NOMO-1 treated with dmso at 0.1 percent for 144 hours (cell line): ENCODE measurements at regions not wholly inside any gene's neighbourhood (a gene's known extent, or its start where the extent isn't known, plus 50 kb on each side); places are given as distances from the start of the nearest gene placed in this dataset.
"Not testable (repeated sequence)": the region's sequence is repeated elsewhere in the genome, so short reads cannot be mapped to it uniquely, and the experiment has no call there.

Source experiments
- DNase-seq: peaks from one replicate; lab custom pipeline; 2025; ENCODE audit not compliant: unreplicated experiment; lab: John Stamatoyannopoulos, UW

DNA sequence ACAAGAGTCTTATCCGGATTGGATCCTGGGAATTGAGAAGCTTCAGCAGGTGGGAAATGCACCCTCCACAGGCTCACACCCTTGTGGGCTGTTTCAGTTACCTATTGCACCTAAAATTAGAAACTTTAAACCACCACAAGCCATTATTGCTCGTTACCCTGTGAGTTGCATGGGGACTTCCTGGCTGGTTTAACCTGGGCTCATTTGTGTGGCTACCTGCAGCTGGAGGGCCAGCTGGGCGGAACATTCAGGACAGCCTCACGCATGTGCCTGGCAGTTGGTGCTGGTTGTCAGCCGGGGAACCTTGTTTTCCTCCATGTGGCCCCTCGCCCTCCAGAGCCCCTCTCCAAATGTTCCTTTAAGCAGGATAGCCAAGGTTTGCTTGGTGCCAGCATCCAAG is 118.5 kb upstream of the DEFB108B start:
- not testable (repeated sequence) for DNase-seq

DNA sequence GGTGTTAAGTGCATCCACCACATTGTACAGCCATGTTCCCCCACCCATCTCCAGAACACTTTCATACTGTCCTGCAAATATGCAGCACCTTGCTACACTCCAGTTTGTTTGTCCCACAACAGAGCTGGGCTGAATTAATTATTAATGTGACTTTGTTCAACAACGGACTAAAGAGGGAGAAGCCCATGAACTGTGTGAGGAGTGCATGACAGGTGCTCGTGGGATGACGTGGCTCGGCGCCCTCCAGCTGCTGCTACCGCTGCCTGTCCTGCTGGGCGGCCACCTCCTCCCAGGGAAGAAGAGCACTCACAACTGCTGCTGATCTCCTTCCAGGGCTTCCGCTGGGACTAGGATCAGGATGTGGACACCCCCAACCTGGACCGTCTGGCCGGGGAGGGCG is 111.2 kb upstream of the DEFB108B start:
- DNase-seq: not testable (repeated sequence)

DNA sequence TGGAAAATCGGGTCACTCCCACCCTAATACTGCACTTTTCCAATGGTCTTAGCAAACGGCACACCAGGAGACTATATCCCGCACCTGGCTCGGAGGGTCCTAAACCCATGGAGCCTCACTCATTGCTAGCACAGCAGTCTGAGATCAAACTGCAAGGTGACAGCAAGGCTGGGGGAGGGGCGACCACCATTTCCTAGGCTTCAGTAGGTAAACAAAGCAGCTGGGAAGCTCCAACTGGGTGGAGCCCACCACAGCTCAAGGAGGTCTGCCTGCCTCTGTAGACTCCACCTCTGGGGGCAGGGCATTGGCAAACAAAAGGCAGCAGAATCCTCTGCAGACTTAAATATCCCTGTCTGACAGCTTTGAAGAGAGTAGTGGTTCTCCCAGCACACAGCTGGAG is 109.0 kb upstream of the DEFB108B start:
- DNase-seq: not testable (repeated sequence)

DNA sequence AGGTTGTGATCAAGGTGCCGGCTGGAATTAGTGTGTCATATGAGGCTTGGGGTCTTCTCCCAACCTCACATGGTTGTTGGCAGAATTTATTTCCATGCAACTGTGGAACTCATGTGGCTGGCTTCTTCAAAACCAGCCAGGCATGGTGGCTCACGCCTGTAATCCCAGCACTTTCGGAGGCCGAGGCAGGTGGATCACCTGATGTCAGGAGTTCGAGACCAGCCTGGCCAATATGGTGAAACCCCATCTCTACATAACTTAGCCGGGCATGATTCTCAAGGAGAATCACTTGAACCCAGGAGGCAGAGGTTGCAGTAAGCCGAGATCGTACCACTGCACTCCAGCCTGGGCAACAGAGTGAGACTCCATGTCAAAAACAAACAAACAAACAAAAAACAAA is 102.3 kb upstream of the DEFB108B start:
- DNase-seq: not testable (repeated sequence)

DNA sequence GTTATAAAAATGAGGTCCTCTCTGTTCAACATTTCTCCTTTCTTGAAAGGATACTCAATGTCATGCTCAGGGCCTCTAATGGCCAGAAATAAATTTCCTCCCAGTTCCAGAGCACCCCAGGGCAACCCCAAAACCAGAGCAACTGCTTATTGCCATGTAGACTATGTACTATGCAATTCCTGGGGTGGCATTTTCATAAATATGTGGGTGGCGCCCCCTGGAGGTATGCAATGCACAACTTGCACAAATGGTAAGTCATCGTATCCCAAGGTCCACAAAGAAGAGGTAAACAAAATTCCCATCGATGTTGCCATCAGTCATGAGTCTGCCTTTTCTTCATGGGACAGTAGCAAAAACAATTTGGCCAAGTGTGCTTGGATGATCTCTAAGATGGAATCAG is 98.6 kb upstream of the DEFB108B start:
- not testable (repeated sequence) for DNase-seq

DNA sequence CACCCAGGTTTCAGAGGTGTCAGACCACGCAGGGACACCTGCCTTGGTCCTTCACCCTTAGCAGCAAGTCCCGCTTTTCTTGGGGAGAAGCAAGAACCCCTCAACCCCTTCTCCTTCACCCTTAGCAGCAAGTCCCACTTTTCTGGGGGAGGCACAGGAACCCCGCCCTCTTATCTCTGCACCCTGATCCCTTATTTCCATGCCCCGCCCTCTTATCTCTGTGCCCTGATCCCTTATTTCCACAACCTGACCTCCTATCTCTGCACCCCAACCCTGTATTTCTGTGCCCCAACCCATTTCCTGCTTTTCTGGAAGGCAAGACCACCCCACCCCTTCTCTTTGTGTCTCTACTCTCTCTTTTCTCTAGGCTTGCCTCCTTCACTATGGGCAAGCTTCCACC is 94.7 kb upstream of the DEFB108B start:
- not testable (repeated sequence) for DNase-seq

DNA sequence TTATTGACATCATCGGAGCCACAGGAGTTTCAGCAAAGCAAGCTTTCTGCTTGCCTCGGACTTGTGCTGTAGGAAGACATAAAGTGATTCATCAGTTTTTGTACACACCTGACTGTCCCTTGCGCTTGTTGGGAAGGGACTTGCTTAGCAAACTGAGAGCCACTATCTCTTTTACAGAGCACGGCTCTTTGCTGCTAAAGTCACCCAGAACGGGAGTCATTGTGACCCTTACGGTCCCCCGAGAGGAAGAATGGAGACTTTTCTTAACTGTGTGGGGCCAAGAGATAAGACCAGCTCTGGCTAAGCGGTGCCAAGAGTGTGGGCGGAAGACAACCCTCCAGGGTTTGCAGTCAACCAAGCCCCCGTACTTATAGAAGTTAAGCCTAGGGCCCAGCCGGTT is 89.6 kb upstream of the DEFB108B start:
- not testable (repeated sequence) for DNase-seq

DNA sequence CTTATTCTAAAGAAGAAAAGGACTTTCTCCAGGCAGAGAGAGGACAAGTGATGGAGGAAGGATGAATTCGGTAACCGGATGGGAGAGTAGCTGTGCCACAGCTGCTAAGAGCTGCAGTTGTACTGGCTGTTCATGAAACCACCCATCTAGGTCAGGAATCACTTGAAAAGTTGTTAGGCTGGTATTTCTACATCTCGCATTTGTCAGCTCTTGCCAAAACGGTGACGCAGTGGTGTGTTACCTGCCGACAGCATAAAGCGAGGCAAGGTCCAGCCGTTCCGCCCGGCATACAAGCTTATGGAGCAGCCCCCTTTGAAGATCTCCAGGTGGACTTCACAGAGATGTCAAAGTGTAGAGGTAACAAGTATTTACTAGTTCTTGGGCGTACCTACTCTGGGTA is 87.3 kb upstream of the DEFB108B start:
- DNase-seq: not testable (repeated sequence)

DNA sequence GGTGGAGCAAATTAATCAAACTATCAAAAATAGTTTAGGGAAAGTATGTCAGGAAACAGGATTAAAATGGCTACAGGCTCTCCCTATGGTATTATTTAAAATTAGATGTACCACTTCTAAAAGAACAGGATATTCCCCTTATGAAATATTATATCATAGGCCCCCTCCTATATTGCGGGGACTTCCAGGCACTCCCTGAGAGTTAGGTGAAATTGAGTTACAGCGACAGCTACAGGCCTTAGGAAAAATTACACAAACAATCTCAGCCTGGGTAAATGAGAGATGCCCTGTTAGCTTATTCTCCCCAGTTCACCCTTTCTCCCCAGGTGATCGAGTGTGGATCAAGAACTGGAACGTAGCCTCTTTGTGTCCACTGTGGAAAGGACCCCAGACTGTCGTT is 86.7 kb upstream of the DEFB108B start:
- not testable (repeated sequence) for DNase-seq

DNA sequence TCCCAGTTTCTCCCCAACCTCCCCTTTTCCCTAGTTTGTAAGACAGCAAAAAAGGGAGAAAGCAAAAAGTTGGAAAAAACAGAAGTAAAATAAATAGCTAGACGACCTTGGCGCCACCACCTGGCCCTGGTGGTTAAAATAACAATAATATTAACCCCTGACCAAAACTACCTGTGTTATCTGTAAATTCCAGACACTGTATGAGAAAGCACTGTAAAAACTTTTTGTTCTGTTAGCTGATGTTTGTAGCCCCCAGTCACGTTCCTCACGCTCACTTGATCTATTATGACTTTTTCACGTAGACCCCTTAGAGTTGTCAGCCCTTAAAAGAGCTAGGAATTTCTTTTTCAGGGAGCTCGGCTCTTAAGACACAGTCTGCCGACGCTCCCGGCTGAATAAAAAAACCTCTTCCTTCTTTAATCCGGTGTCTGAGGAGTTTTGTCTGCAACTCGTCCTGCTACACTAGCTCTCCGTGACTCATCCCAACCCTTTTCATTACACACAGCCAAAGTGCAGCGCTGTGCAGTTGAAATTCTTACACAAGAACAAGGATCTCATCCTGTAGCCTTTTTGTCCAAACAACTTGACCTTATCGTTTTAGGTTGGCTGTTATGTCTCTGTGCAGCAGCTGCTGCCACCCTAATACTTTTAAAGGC is 83.9 kb upstream of the DEFB108B start:
- DNase-seq: not testable (repeated sequence)

DNA sequence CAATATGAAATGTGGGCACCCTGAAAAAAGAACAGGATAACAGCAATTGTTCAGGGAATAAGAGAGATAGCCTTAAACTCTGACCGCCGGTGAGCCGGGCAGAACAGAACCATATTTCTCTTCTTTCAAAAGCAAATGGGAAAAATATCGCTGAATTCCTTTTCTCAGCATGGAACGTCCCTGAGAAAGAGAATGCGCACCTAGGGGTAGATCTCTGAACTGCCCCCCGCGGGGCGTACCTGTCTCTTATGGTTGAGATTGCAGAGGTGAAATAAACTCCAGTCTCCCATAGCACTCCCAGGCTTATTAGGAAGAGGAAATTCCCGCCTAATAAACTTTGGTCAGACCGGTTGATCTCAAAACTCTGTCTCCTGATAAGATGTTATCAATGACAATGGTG is 82.1 kb upstream of the DEFB108B start:
- not testable (repeated sequence) for DNase-seq

DNA sequence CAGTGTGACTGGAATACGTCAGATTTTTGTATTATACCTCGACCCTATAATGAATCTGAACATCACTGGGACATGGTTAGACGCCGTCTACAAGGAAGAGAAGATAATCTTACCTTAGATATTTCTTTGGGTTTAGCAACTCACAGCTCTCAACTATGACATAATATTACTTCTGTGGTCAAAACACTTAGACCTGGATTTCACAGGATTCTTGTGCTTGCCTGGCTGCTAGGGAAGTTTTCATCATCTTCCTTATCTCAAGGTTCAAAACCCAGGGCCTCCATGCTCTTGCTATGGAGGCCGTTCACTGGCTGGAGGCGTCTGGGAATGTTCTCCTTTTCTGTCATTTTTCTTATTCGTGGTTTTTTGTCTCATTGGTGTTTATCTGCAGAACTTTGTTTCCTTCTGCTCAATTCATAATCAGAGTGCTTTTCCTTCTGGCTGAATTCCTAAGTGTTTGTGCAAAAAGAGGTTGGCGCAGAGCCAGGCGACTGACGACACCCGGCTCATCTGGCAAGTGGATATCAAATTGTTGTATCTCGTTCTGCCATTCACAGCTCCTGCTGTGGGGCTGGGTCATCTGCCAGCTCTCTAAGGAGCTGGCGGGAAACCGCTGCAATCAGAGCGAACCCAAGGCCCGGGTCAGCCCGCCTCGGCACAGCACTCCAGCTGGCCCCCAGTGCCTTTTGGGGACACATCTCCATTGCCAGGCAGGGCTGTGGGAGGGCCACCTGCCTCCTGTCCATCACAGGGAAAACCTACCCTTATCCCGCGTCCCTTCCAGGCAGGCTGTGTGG is 68.1 kb upstream of the DEFB108B start:
- not testable (repeated sequence) for DNase-seq

DNA sequence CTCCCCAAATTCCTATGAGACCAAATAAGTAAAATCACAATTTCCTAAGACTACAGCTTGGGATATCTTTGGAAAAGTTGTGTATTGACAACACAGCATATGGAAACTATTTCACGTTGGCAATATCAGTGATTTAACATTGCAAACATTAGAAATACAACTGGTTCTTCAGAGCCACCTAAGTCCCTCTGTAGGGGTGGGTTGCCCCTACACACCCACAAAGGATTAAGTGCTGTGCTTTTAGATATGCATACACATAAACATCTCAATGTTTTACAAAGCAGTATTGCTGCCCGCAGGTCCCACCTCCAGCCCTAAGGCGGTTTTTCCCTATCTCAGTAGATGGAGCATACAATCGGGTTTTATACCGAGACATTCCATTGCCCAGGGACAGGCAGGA is 66.0 kb upstream of the DEFB108B start:
- not testable (repeated sequence) for DNase-seq

DNA sequence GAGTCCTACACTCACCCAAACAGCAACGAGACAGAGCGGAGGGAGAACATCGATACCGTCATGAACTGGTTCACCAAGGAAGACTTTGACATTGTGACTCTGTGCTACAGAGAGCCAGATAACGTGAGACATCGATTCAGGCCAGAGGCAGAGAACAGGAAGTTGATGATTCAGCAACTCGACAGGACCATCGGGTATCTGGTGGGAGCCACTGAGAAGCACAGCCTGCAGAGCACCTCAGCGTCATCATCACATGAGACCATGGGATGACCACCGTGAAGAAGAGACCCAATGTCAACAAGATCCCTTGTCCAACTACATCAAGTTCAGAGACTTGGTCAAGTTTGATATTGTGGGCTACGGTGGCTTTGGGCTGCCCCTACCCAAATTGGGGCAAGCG is 60.8 kb upstream of the DEFB108B start:
- DNase-seq: not testable (repeated sequence)

DNA sequence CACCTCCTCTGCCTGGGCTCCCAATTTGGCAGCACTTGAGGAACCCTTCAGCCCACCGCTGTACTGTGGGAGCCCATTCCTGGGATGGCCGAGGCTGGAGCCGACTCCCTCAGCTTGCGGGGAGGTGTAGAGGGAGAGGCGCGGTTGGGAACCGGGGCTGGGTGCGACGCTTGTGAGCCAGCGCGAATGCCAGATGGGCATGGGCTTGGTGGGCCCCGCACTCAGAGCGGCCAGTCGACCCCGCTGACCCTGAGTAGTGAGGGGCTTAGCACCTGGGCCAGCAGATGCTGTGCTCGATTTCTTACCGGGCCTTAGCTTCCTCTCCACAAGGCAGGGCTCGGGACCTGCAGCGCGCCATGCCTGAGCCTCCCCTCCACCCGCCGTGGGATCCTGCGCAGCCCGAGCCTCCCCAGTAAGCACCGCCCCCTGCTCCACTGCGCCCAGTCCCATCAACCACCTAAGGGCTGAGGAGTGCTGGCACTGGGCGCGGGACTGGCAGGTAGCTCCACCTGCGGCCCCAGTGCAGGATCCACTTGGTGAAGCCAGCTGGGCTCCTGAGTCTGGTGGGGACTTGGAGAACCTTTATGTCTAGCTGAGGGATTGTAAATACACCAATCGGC is 58.3 kb upstream of the DEFB108B start:
- DNase-seq: no peak

DNA sequence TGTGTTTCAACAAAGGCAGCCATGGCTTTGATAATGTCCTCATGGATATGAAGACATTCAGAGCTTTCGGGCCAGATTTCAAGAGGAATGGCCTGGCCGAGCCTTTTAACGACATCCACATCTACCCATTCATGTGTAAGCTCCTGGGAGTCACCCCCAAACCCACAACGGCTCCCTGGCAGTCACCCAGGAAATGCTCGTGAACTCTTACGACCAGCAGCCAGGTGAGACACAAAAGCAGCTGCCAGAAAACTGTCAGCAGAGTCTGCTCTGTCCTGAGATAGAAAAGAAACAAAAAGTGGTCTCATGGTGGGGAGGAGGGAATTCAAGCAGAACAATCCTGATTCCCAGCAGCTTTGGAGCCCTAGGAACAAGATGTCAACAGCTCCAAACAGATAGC is 52.9 kb upstream of the DEFB108B start:
- DNase-seq: not testable (repeated sequence)

DNA sequence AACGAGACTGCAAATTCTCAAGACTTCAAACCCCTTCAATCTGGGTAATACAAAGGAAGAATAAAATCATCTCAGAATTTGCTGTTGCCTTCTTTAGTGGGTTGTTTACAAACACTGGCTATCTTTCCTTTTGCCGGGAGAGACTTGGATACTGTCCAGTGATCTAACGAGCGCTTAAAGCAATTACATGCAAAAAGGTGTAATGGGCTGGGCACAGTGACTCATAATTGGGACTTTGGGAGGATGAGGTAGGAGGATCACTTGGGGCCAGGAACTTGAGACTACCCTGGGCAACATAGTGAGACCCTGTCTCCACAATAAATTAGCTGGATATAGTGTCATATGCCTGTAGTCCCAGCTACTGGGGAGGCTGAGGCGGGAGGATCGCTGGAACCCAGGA is 52.2 kb upstream of the DEFB108B start:
- DNase-seq: not testable (repeated sequence)

DNA sequence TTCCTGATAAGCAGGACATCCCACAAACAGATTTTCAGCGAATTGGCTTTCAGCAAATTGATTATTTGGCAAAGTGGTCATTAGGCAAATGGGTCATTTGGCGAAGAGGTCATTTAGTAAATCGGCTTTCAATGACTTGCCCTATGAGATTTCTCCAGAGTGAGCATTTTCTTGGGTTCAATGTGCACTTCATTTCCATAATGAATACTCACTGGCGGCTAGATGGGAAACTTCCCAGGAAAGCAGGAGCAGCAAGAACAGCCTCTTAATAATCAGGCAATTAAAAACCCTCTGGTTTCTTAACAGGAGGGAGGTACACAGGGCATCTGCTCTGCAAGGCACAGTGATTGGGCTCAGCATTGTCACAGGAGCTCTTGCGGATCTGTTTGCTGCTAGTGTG is 51.5 kb upstream of the DEFB108B start:
- DNase-seq: not testable (repeated sequence)

DNA sequence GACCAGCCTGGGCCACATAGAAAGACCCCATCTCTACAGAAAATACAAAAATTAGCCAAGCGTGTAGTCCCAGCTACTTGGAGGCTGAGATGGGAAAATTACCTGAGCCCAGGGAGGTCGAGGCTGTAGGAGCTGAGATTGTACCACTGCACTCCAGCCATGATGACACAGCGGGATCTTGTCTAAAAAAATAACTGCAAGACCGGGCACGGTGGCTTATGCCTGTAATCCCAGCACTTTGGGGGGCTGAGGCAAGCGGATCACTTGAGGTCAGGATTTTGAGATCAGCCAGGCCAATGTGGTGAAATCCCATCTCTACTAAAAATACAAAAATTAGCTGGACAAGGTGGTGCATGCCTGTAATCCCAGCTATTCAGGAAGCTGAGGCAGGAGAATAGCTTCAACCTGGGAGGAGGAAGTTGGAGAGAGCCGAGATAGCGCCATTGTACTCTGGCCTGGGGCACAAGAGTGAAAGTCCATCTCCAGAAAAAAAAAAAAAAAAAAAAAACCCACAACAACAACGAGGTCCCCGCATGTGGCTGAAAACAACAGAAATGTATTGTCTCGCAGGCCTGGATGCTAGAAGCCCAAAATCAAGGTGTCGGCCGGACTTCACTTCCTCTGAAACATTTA is 50.7 kb upstream of the DEFB108B start:
- DNase-seq: not testable (repeated sequence)

DNA sequence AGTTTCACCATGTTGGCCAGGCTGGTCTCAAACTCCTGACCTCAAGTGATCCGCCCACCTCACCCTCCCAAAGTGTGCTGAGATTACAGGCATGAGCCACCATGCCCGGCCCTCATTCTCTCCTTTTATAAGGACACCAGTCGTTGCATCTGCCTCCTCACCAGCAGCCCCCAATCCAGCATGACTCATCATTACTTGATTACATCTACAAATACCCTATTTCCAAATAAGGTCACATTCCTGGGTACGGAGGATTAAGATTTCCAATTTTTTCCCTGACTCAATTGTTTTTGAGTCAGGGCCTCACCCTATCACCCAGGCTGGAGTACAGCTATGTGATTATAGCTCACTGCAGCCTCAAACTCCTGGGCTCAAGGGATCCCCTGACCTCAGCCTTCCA is 49.8 kb upstream of the DEFB108B start:
- DNase-seq: not testable (repeated sequence)
